Peyer's patch (tissue), 4 donors: ENCODE measurements at regions not wholly inside any gene's neighbourhood (a gene's known extent, or its start where the extent isn't known, plus 50 kb on each side); places are given as distances from the start of the nearest gene placed in this dataset.

Experiments
- CTCF ChIP-seq, 6 experiments: fragments of 450-650 bp in 4 of 6; fragments of 200-600 bp in 2 of 6; sonication (generic) in 1 of 6; IDR thresholded peaks; one replicate each; pipeline ENCODE4 v1.5.1; 2017 to 2019; ENCODE audit warnings: antibody characterized with exemption in 6 of 6, mild to moderate bottlenecking in 3 of 6, moderate library complexity in 1 of 6
- POLR2A ChIP-seq, 2 donors: fragments of 450-650 bp; IDR thresholded peaks; one replicate each; pipeline ENCODE4 v1.5.1; 2017; ENCODE audit warnings: antibody characterized with exemption in 2 of 2, mild to moderate bottlenecking in 2 of 2, moderate library complexity in 2 of 2

- TF ChIP-seq CTCF (IDR thresholded peaks at IDR 0.05) (no peak), POLR2A (IDR thresholded peaks at IDR 0.05) (no peak)
Observed at GRCh38 chr14:38862366-38862765, 240.7 kb downstream of the SEC23A start.
